Right lobe of liver (tissue), 6 donors: ENCODE measurements at regions not wholly inside any gene's neighbourhood (a gene's known extent, or its start where the extent isn't known, plus 50 kb on each side); places are given as distances from the start of the nearest gene placed in this dataset.

Source experiments
- ATAC-seq, 4 donors: fragments of 200-7000 bp; cut with Tn5 transposase; one replicate each; pipeline ENCODE4 v1.9.1; 2020; ENCODE audit warnings: mild to moderate bottlenecking in 4 of 4, moderate library complexity in 4 of 4
- DNase-seq, 3 donors: peaks; one replicate each; pipeline ENCODE4 v3.0.0-alpha.2; 2020
- H3K27ac ChIP-seq, 3 donors: fragments of 200-600 bp; one replicate each; pipeline ENCODE4 v1.8.0; 2022
- H3K27me3 ChIP-seq, 2 donors: fragments of 200-600 bp; one replicate each; pipeline ENCODE4 v1.8.0; 2022
- H3K36me3 ChIP-seq, 4 donors: fragments of 200-600 bp; sonication (generic) in 1 of 4; one replicate each; pipeline versions ENCODE4 v1.5.1 to v1.8.0; 2017 to 2022; ENCODE audit warnings: control low read depth in 1 of 4
- H3K4me1 ChIP-seq, 4 donors: fragments of 200-600 bp; sonication (generic) in 1 of 4; one replicate each; pipeline versions ENCODE4 v1.5.1 to v1.8.0; 2017 to 2022; ENCODE audit warnings: control low read depth in 1 of 4
- H3K4me3 ChIP-seq, 3 donors: fragments of 200-600 bp; one replicate each; pipeline ENCODE4 v1.8.0; 2022
- H3K9me3 ChIP-seq, 4 donors: fragments of 200-600 bp; sonication (generic) in 1 of 4; one replicate each; pipeline versions ENCODE4 v1.5.1 to v1.8.0; 2017 to 2022; ENCODE audit warnings: control low read depth in 1 of 4
- CTCF ChIP-seq, 4 donors: fragments of 200-600 bp in 3 of 4; fragments of 450-650 bp in 1 of 4; IDR thresholded peaks; one replicate each; pipeline versions ENCODE4 v1.5.1 to v1.8.0; 2016 to 2022; ENCODE audit warnings: antibody characterized with exemption in 4 of 4, mild to moderate bottlenecking in 2 of 4
- POLR2A ChIP-seq: fragments of 450-650 bp; IDR thresholded peaks from one replicate; pipeline ENCODE4 v1.6.1; 2017; ENCODE audit warnings: antibody characterized with exemption, mild to moderate bottlenecking
- WGBS: methylation state at CpG from one replicate; pipeline ENCODE4 v1.1.6; 2018; ENCODE audit warnings: low coverage, low lambda C conversion rate; ENCODE audit not compliant: insufficient coverage; ENCODE audit errors: missing lambda C conversion rate; 5-methylcytosine and 5-hydroxymethylcytosine counted together
- intact Hi-C, 2 donors: fragments of 100-400 bp; cut with DNase I; formaldehyde crosslinking; loops; one replicate each; pipeline versions ENCODE4 v1.11.2 to v1.14.1; 2022
- donor health status: DM: no; HTN: yes; CAD: no.
- donor health status: DM: no; HTN: no; CAD: no.
- donor health status: DM: no; HTN: no; CAD: no.
- donor health status: DM: no; HTN: yes; CAD: no.
- donor health status: DM: no; HTN: yes; CAD: no.

DNA sequence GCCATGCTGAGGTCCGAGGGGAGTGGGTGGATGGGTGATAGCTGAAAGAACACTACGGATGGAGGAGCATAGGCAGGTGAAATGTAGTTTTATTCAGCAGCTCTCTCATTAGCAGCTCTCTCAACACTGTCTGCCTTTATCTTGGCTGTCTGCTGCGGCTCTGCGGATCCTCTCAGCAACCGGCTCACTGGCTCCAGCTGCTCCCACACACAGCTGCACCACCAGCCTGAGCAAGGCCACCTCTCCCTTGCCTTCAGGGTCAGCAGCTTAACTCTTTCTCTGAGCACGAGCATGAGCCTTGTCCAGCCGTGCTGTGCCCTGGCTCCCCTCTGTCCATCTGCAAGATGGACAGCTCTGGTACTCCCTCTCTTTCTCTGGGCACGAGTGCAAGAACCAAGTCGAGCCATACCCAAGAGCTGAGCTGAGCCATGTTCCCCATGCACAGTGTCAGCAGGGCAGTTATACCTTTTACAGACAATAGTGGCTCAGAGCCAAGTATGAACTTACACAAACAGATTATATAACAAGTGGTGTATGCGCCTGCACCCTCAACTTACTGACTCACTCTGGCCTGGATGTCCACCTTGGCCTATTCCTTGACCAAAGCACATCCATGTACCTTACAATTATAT is 108.5 kb downstream of the MACIR start:
- no peaks in the 10 kb centered on the region for H3K36me3 ChIP-seq
- intact Hi-C loops: no loop called here
- no peaks in the 10 kb centered on the region for H3K9me3 ChIP-seq
- no peak overlapping the region for H3K4me3 ChIP-seq
- DNase-seq (no peak), ATAC-seq (no peak)
- TF ChIP-seq POLR2A (no peak), CTCF (IDR thresholded peaks at IDR 0.05) (no peak)
- H3K4me1 ChIP-seq: no peaks in the 10 kb centered on the region
- H3K27ac ChIP-seq: no peak overlapping the region
- 65% methylated on average over 7 of the region's 10 CpGs for WGBS
- H3K27me3 ChIP-seq: no peaks in the 10 kb centered on the region

- H3K36me3 ChIP-seq: no peaks in the 10 kb centered on the region
- intact Hi-C loops: no loop called here
- WGBS: 91% methylated on average over 1 of the region's 2 CpGs
- ATAC-seq: no peak
- H3K4me1 ChIP-seq: no peaks in the 10 kb centered on the region
- H3K27me3 ChIP-seq: no peaks in the 10 kb centered on the region
- no peak for DNase-seq
- H3K4me3 ChIP-seq: no peak overlapping the region
- TF ChIP-seq POLR2A (no peak), CTCF (IDR thresholded peaks at IDR 0.05) (no peak)
- no peak overlapping the region for H3K27ac ChIP-seq
- no peaks in the 10 kb centered on the region for H3K9me3 ChIP-seq
Measured at GRCh38 chr5:103364074-103364473, 105.5 kb downstream of the MACIR start.

- no peaks in the 10 kb centered on the region for H3K9me3 ChIP-seq
- no peak for DNase-seq
- no peaks in the 10 kb centered on the region for H3K27me3 ChIP-seq
- H3K27ac ChIP-seq: no peak overlapping the region
- no peaks in the 10 kb centered on the region for H3K4me1 ChIP-seq
- 62% methylated on average over 3 of the region's 3 CpGs for WGBS
- H3K36me3 ChIP-seq: no peaks in the 10 kb centered on the region
- ATAC-seq: no peak
- no peak for TF ChIP-seq CTCF (IDR thresholded peaks at IDR 0.05)
- TF ChIP-seq POLR2A: no peak
- intact Hi-C loops: no loop called here
- H3K4me3 ChIP-seq: no peak overlapping the region
Measured at GRCh38 chr5:103362211-103362610, 103.6 kb downstream of the MACIR start.

- DNase-seq (no peak), ATAC-seq (no peak)
- intact Hi-C loops: no loop called here
- Histone ChIP-seq H3K36me3 (no peaks in the 10 kb centered on the region), H3K27ac (no peak overlapping the region), H3K4me1 (no peaks in the 10 kb centered on the region), H3K9me3 (no peaks in the 10 kb centered on the region), H3K27me3 (no peaks in the 10 kb centered on the region), H3K4me3 (no peak overlapping the region)
- no peak for TF ChIP-seq CTCF (IDR thresholded peaks at IDR 0.05)
- no peak for TF ChIP-seq POLR2A
Measured at GRCh38 chr5:103360475-103360874, 101.9 kb downstream of the MACIR start.
